A549 (cell line): ENCODE measurements at regions not wholly inside any gene's neighbourhood (a gene's known extent, or its start where the extent isn't known, plus 50 kb on each side); places are given as distances from the start of the nearest gene placed in this dataset.

Experiments
- ATAC-seq, 2 experiments: fragments of 200-7000 bp in 1 of 2; fragments of >200 bp in 1 of 2; cut with Nextera tagmentation in 1 of 2; cut with Tn5 transposase in 1 of 2; 3 replicates each; pipeline versions ENCODE4 v1.8.0 to v1.9.1; 2018 to 2020; ENCODE audit warnings: mild to moderate bottlenecking in 1 of 2, moderate library complexity in 1 of 2
- CTCF ChIA-PET: fragments of 300-600 bp; sonication (Branson Sonifier 250); formaldehyde crosslinking; extraction: SDS; loops from one replicate; lab custom pipeline; 2021; ENCODE audit warnings: antibody characterized with exemption, inconsistent platforms; lab: Yijun Ruan, JAX
- POLR2A ChIA-PET: fragments of 350-600 bp; formaldehyde crosslinking; extraction: SDS; loops from one replicate; lab custom pipeline; 2021; ENCODE audit warnings: antibody characterized with exemption, inconsistent platforms; lab: Yijun Ruan, JAX
- DNase-seq, 2 experiments: peaks; one replicate each; pipeline versions ENCODE4 v3.0.0 to v3.0.0-alpha.2; 2011 to 2016; ENCODE audit warnings: low read depth in 1 of 2, low spot score in 1 of 2
- FAIRE-seq: peaks from 2 replicates; lab custom pipeline; 2011; peaks lifted over from hg19 to GRCh38; lab: Jason Lieb, UNC
- H3K27ac ChIP-seq, 2 experiments: fragments of >200 bp; sonication (Bioruptor Twin); formaldehyde crosslinking; 3 replicates each; pipeline ENCODE4 v1.5.1; 2016 to 2017
- H3K4me1 ChIP-seq: fragments of >200 bp; sonication (Bioruptor Twin); formaldehyde crosslinking; 3 replicates; pipeline ENCODE4 v1.6.1; 2016
- H3K4me2 ChIP-seq: fragments of >200 bp; sonication (Bioruptor Twin); formaldehyde crosslinking; 3 replicates; pipeline ENCODE4 v1.6.1; 2016
- H3K4me3 ChIP-seq: fragments of >200 bp; sonication (Bioruptor Twin); formaldehyde crosslinking; 3 replicates; pipeline ENCODE4 v1.5.1; 2016
- H3K9me3 ChIP-seq: fragments of >200 bp; sonication (Bioruptor Twin); formaldehyde crosslinking; 3 replicates; pipeline ENCODE4 v1.6.1; 2016
- CBX8 ChIP-seq: fragments of 200-600 bp; sonication (generic); IDR thresholded peaks from 2 replicates; pipeline ENCODE4 v1.6.1; 2016
- CEBPB ChIP-seq, 2 experiments: fragments of >200 bp in 1 of 2; sonication (Bioruptor Twin) in 1 of 2; formaldehyde crosslinking in 1 of 2; IDR thresholded peaks; 2 replicates each; pipeline ENCODE4 v1.6.1; 2012 to 2016
- CHD2 ChIP-seq: fragments of 150-350 bp; IDR thresholded peaks from 2 replicates; pipeline ENCODE4 v1.6.1; 2014; ENCODE audit warnings: low read length; ENCODE audit not compliant: partially characterized antibody
- CHD4 ChIP-seq: fragments of 200-600 bp; sonication (generic); IDR thresholded peaks from 2 replicates; pipeline ENCODE4 v1.6.1; 2016; ENCODE audit warnings: antibody characterized with exemption, mild to moderate bottlenecking, borderline replicate concordance
- EP300 ChIP-seq, 2 experiments: fragments of >200 bp; sonication (Bioruptor Twin); formaldehyde crosslinking; IDR thresholded peaks; 2 replicates in 1 of 2; 3 replicates in 1 of 2; pipeline ENCODE4 v1.6.1; 2016 to 2017
- FOXS1 ChIP-seq: fragments of 250-450 bp; sonication (Bioruptor Pico); IDR thresholded peaks from 2 replicates; pipeline ENCODE4 v1.5.0; 2020; ENCODE audit warnings: mild to moderate bottlenecking, moderate library complexity
- GATA3 ChIP-seq: IDR thresholded peaks from 2 replicates; pipeline ENCODE4 v1.6.1; 2012; ENCODE audit warnings: borderline replicate concordance
- HOXA7 ChIP-seq: fragments of 250-450 bp; sonication (Bioruptor Pico); IDR thresholded peaks from 2 replicates; pipeline ENCODE4 v1.5.0; 2020; ENCODE audit warnings: mild to moderate bottlenecking, moderate library complexity
- HOXB5 ChIP-seq: fragments of 250-450 bp; sonication (Bioruptor Pico); IDR thresholded peaks from 2 replicates; pipeline ENCODE4 v1.5.0; 2020; ENCODE audit warnings: mild to moderate bottlenecking, moderate library complexity
- JUN ChIP-seq, 2 experiments: fragments of >200 bp; sonication (Bioruptor Twin); formaldehyde crosslinking; IDR thresholded peaks; 2 replicates in 1 of 2; 3 replicates in 1 of 2; pipeline ENCODE4 v1.6.1; 2016 to 2017
- JUNB ChIP-seq: fragments of >200 bp; sonication (Bioruptor Twin); formaldehyde crosslinking; IDR thresholded peaks from 2 replicates; pipeline ENCODE4 v1.6.1; 2016
- KDM1A ChIP-seq: fragments of 200-600 bp; sonication (generic); IDR thresholded peaks from 2 replicates; pipeline ENCODE4 v1.6.1; 2016; ENCODE audit warnings: low read depth, mild to moderate bottlenecking
- KDM5A ChIP-seq: fragments of 200-600 bp; sonication (generic); IDR thresholded peaks from 2 replicates; pipeline ENCODE4 v1.6.1; 2016; ENCODE audit warnings: antibody characterized with exemption, mild to moderate bottlenecking
- MAFK ChIP-seq: fragments of 450-650 bp; IDR thresholded peaks from 2 replicates; pipeline ENCODE4 v1.6.1; 2014; ENCODE audit not compliant: partially characterized antibody
- PHF8 ChIP-seq: fragments of 200-600 bp; sonication (generic); IDR thresholded peaks from 2 replicates; pipeline ENCODE4 v1.6.1; 2016; ENCODE audit warnings: low read depth, mild to moderate bottlenecking, antibody characterized with exemption, moderate library complexity, borderline replicate concordance
- POLR2A ChIP-seq: IDR thresholded peaks from 2 replicates; pipeline ENCODE4 v1.6.1; 2012; ENCODE audit warnings: mild to moderate bottlenecking, low read length
- POLR2AphosphoS2 ChIP-seq: conservative IDR thresholded peaks from 2 replicates; pipeline ENCODE4 v1.6.1; 2012; ENCODE audit warnings: low read length, improper control_type of control experiment, inconsistent platforms
- RAD21 ChIP-seq, 2 experiments: fragments of >200 bp in 1 of 2; sonication (Bioruptor Twin) in 1 of 2; formaldehyde crosslinking in 1 of 2; IDR thresholded peaks in 1 of 2; conservative IDR thresholded peaks in 1 of 2; 2 replicates in 1 of 2; 3 replicates in 1 of 2; pipeline ENCODE4 v1.6.1; 2012 to 2018; ENCODE audit warnings: inconsistent platforms in 1 of 2
- RARB ChIP-seq: fragments of 250-450 bp; sonication (Bioruptor Pico); IDR thresholded peaks from 2 replicates; pipeline ENCODE4 v1.8.0; 2021; ENCODE audit warnings: mild to moderate bottlenecking, moderate library complexity
- RCOR1 ChIP-seq: fragments of 150-350 bp; IDR thresholded peaks from 2 replicates; pipeline ENCODE4 v1.6.1; 2014; ENCODE audit warnings: antibody characterized with exemption, low read length, low read depth
- RFX5 ChIP-seq: fragments of 450-650 bp; IDR thresholded peaks from 2 replicates; pipeline ENCODE4 v1.7.1; 2014; ENCODE audit warnings: antibody characterized with exemption, mild to moderate bottlenecking, moderate library complexity
- ZC3H11A ChIP-seq: fragments of 450-650 bp; IDR thresholded peaks from 2 replicates; pipeline ENCODE4 v1.6.1; 2014; ENCODE audit warnings: antibody characterized with exemption, mild to moderate bottlenecking
- ZNF302 ChIP-seq: fragments of 250-450 bp; sonication (Bioruptor Pico); IDR thresholded peaks from 2 replicates; pipeline ENCODE4 v1.9.0; 2021; ENCODE audit warnings: inconsistent platforms, mild to moderate bottlenecking, moderate library complexity
- WGBS: methylation state at CpG from one replicate; pipeline ENCODE4 v1.1.6; 2017; ENCODE audit errors: missing lambda C conversion rate; 5-methylcytosine and 5-hydroxymethylcytosine counted together
- TF ChIP-seq, protein P1 (sequence below): fragments of 200-600 bp; sonication (generic); IDR thresholded peaks from 2 replicates; pipeline ENCODE4 v1.6.1; 2016; ENCODE audit warnings: antibody characterized with exemption, mild to moderate bottlenecking, moderate library complexity
- TF ChIP-seq, protein P2 (sequence below): IDR thresholded peaks from 2 replicates; pipeline ENCODE4 v1.6.1; 2012
- TF ChIP-seq, protein P3 (sequence below): fragments of 150-350 bp; IDR thresholded peaks from 2 replicates; pipeline ENCODE4 v1.6.1; 2014; ENCODE audit warnings: low read depth, mild to moderate bottlenecking, low read length
- TF ChIP-seq, protein P4 (sequence below): fragments of >200 bp; sonication (Bioruptor Twin); formaldehyde crosslinking; IDR thresholded peaks from 2 replicates; pipeline ENCODE4 v1.6.1; 2016
- TF ChIP-seq, protein P5 (sequence below): fragments of 450-650 bp; IDR thresholded peaks from 2 replicates; pipeline ENCODE4 v1.6.1; 2014; ENCODE audit warnings: antibody characterized with exemption
- TF ChIP-seq, protein P6 (sequence below): fragments of >200 bp; sonication (Bioruptor Twin); formaldehyde crosslinking; IDR thresholded peaks from 3 replicates; pipeline ENCODE4 v1.6.1; 2016

DNA sequence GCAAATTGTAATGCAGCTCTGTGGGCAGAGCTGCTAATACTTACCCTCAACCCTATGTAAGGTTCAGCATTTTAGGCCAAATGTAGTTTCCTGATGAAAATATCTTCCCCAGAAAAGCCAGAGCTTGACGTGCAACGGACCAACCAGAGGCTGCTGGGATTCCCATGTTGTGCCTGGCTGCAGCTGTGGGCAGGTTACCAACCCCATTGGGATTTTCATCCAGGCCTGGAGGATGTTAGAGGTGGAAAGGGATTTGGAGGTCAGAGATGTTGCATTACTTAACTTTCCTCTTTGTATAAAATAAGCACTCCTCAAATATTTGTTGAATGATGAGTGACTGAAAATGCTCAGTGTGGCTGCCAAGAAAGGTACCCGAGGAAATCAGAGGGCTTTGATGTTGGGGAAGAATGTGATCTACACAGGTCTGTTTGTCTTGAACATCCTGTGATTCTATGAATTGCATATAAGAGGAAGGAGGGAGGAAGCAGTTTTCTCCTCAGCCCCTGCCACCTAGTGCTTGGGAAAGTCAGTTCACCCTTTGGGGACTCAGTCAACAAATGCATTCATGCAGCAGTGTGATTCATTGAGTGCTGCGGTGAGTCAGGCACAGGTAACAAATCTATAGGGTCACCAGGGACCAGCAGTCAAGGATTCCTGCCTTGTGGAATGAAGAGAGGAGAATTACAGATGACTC is 487.2 kb downstream of the RPS24 start (continued):
- no peak for TF ChIP-seq PHF8

DNA sequence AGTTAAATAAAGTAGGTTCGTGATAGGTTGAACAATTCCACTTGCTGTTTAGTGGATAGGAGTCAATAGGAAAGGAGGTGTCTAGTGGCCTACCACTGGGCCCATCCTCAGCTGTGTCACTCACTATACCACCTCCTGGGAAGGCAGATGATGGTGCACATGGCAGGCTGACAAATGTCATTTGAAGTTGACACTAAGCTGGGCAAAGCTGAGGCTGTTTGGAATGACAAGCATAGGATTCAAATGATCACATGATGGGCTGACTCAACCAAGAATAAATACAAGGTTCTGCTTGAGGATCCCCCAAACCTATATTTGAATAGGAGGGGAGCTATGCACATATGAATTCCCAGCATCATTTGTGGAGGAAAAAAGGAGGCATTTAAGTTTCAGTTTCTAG is 489.8 kb downstream of the RPS24 start:
- peaks cover 28% of the 10 kb centered on the region for H3K4me1 ChIP-seq
- POLR2A ChIA-PET = no interaction called here
- no peak for TF ChIP-seq MAFK
- TF ChIP-seq KDM5A = no peak
- no peak for TF ChIP-seq FOXS1
- no peak for TF ChIP-seq RAD21 (conservative IDR thresholded peaks at IDR 0.05 in 1 of 2, IDR thresholded peaks at IDR 0.05 in 1 of 2)
- TF ChIP-seq CEBPB (IDR thresholded peaks at IDR 0.05) = no peak
- no peak for TF ChIP-seq HOXA7 (CRISPR knock-in tag)
- TF ChIP-seq, protein P1, sequence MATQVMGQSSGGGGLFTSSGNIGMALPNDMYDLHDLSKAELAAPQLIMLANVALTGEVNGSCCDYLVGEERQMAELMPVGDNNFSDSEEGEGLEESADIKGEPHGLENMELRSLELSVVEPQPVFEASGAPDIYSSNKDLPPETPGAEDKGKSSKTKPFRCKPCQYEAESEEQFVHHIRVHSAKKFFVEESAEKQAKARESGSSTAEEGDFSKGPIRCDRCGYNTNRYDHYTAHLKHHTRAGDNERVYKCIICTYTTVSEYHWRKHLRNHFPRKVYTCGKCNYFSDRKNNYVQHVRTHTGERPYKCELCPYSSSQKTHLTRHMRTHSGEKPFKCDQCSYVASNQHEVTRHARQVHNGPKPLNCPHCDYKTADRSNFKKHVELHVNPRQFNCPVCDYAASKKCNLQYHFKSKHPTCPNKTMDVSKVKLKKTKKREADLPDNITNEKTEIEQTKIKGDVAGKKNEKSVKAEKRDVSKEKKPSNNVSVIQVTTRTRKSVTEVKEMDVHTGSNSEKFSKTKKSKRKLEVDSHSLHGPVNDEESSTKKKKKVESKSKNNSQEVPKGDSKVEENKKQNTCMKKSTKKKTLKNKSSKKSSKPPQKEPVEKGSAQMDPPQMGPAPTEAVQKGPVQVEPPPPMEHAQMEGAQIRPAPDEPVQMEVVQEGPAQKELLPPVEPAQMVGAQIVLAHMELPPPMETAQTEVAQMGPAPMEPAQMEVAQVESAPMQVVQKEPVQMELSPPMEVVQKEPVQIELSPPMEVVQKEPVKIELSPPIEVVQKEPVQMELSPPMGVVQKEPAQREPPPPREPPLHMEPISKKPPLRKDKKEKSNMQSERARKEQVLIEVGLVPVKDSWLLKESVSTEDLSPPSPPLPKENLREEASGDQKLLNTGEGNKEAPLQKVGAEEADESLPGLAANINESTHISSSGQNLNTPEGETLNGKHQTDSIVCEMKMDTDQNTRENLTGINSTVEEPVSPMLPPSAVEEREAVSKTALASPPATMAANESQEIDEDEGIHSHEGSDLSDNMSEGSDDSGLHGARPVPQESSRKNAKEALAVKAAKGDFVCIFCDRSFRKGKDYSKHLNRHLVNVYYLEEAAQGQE = no peak
- TF ChIP-seq RARB (CRISPR knock-in tag) = no peak
- TF ChIP-seq HOXB5 (CRISPR knock-in tag) = no peak
- TF ChIP-seq, protein P2, sequence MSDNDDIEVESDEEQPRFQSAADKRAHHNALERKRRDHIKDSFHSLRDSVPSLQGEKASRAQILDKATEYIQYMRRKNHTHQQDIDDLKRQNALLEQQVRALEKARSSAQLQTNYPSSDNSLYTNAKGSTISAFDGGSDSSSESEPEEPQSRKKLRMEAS = no peak
- no peak for TF ChIP-seq KDM1A
- TF ChIP-seq RCOR1 = no peak
- TF ChIP-seq RFX5 = no peak
- no peak for TF ChIP-seq JUNB
- TF ChIP-seq POLR2A = no peak
- TF ChIP-seq CHD2 = no peak
- TF ChIP-seq, protein P3, sequence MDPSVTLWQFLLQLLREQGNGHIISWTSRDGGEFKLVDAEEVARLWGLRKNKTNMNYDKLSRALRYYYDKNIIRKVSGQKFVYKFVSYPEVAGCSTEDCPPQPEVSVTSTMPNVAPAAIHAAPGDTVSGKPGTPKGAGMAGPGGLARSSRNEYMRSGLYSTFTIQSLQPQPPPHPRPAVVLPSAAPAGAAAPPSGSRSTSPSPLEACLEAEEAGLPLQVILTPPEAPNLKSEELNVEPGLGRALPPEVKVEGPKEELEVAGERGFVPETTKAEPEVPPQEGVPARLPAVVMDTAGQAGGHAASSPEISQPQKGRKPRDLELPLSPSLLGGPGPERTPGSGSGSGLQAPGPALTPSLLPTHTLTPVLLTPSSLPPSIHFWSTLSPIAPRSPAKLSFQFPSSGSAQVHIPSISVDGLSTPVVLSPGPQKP = no peak
- TF ChIP-seq, protein P4, sequence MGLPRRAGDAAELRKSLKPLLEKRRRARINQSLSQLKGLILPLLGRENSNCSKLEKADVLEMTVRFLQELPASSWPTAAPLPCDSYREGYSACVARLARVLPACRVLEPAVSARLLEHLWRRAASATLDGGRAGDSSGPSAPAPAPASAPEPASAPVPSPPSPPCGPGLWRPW = no peak
- TF ChIP-seq, all 56 proteins: peak for 0
- DNase-seq (no peak), FAIRE-seq (no peak), ATAC-seq (no peak)
- CTCF ChIA-PET = interaction anchor here (0.8 to 1.2 kb wide), 3 partner anchors 63 to 476 kb away, joined by 3 to 4 read pairs (median 3); no protein-coding TSS in a partner anchor
- Histone ChIP-seq H3K9me3 (no peaks in the 10 kb centered on the region; the same call in 2 of the 3 replicates), H3K4me2 (peak overlapping the region; percentile 11; the same call in 2 of the 3 replicates), H3K27ac (peak overlapping the region in 1 of 2 experiments; percentile 17; a peak in 1 of 6 replicates), H3K4me3 (no peak overlapping the region)
- WGBS = 76% methylated on average over 1 of the region's 1 CpG

DNA sequence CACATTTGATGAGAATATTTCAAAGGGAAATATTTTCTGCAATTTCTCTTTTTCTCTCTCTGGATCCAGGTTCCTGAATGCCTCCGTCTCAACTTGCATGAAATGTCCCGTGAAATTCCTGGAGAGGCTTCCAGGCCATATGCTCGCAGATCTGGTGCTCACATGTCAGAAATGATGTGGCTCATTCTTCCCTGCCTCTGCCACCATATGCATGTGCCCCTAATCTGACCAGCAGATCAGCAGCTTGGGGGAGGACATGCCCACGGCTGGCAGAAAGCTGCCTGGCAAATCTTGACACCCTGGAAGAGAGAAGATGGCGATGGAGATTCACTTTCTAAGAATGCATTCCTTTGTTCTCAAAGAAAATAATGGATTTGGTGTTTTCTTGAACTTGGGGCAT is 490.7 kb downstream of the RPS24 start:
- FAIRE-seq (no peak), ATAC-seq (no peak), DNase-seq (no peak)
- POLR2A ChIA-PET = no interaction called here
- CTCF ChIA-PET = interaction anchor here (0.8 to 1.2 kb wide), 3 partner anchors 22 to 477 kb away, joined by 3 to 4 read pairs (median 3); no protein-coding TSS in a partner anchor
- Histone ChIP-seq H3K4me3 (no peak overlapping the region), H3K27ac (0 out of 6 replicates have a peak overlapping the region, but pooled peaks of 1 of the 2 experiments have one; percentile 8), H3K9me3 (no peaks in the 10 kb centered on the region; the same call in 2 of the 3 replicates), H3K4me1 (peaks cover 28% of the 10 kb centered on the region), H3K4me2 (no peak overlapping the region)
- 79% methylated on average over 5 of the region's 5 CpGs for WGBS
- TF ChIP-seq RAD21 (conservative IDR thresholded peaks at IDR 0.05 in 1 of 2, IDR thresholded peaks at IDR 0.05 in 1 of 2) = no peak
- TF ChIP-seq, protein P5, sequence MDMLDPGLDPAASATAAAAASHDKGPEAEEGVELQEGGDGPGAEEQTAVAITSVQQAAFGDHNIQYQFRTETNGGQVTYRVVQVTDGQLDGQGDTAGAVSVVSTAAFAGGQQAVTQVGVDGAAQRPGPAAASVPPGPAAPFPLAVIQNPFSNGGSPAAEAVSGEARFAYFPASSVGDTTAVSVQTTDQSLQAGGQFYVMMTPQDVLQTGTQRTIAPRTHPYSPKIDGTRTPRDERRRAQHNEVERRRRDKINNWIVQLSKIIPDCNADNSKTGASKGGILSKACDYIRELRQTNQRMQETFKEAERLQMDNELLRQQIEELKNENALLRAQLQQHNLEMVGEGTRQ = no peak
- no peak for TF ChIP-seq GATA3
- no peak for TF ChIP-seq MAFK
- TF ChIP-seq CBX8 = no peak
- TF ChIP-seq POLR2AphosphoS2 = no peak
- TF ChIP-seq, protein P6, sequence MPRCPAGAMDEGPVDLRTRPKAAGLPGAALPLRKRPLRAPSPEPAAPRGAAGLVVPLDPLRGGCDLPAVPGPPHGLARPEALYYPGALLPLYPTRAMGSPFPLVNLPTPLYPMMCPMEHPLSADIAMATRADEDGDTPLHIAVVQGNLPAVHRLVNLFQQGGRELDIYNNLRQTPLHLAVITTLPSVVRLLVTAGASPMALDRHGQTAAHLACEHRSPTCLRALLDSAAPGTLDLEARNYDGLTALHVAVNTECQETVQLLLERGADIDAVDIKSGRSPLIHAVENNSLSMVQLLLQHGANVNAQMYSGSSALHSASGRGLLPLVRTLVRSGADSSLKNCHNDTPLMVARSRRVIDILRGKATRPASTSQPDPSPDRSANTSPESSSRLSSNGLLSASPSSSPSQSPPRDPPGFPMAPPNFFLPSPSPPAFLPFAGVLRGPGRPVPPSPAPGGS = no peak
- no peak for TF ChIP-seq ZC3H11A
- no peak for TF ChIP-seq ZNF302
- no peak for TF ChIP-seq HOXB5 (CRISPR knock-in tag)
- TF ChIP-seq JUN (IDR thresholded peaks at IDR 0.05) = no peak
- TF ChIP-seq, protein P2 = no peak
- TF ChIP-seq RFX5 = no peak
- TF ChIP-seq CHD4 = no peak
- no peak for TF ChIP-seq EP300 (IDR thresholded peaks at IDR 0.05)
